ENCODE measurements at regions not wholly inside any gene's neighbourhood (a gene's known extent, or its start where the extent isn't known, plus 50 kb on each side); places are given as distances from the start of the nearest gene placed in this dataset.

DNA sequence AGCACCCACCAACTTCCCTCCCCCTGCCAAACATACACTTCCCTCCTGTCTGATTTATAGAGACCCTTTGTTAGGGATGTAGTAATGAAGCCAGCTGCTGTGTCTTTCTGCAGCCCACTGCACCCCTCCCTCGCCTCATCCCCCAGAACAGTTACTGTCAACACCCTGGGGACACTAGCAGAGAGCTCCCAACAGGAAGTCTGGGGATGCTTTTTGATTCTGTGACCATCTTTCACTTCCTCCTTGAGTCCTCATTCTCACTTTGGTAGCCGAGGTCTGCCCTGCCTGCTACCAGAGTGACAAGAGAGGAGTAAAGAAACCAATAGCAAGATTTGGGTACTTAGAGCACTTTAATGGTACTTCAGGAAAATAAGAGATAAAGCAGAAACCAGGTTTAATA lies 201.6 kb downstream of the SATB1 start:
- H4K20me1 ChIP-seq (ENCODE audit: control insufficient read depth, extremely low read depth, insufficient read depth, low read length): no peaks in the 10 kb centered on the region
- DNase-seq (ENCODE audit: low read depth, low spot score) (no peak), FAIRE-seq (no peak)
- no peaks in the 10 kb centered on the region for H3K36me3 ChIP-seq (ENCODE audit: control insufficient read depth in 2 of 2, extremely low read depth in 1 of 2, insufficient read depth in 2 of 2, low read length in 2 of 2)
- H3K27ac ChIP-seq (ENCODE audit: control insufficient read depth, insufficient read depth, low read length): no peak overlapping the region
- TF ChIP-seq EZH2 (IDR thresholded peaks at IDR 0.05; ENCODE audit: low read length): no peak
- TF ChIP-seq, protein P1, sequence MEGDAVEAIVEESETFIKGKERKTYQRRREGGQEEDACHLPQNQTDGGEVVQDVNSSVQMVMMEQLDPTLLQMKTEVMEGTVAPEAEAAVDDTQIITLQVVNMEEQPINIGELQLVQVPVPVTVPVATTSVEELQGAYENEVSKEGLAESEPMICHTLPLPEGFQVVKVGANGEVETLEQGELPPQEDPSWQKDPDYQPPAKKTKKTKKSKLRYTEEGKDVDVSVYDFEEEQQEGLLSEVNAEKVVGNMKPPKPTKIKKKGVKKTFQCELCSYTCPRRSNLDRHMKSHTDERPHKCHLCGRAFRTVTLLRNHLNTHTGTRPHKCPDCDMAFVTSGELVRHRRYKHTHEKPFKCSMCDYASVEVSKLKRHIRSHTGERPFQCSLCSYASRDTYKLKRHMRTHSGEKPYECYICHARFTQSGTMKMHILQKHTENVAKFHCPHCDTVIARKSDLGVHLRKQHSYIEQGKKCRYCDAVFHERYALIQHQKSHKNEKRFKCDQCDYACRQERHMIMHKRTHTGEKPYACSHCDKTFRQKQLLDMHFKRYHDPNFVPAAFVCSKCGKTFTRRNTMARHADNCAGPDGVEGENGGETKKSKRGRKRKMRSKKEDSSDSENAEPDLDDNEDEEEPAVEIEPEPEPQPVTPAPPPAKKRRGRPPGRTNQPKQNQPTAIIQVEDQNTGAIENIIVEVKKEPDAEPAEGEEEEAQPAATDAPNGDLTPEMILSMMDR (optimal IDR thresholded peaks at IDR 0.05 in 1 of 3, IDR thresholded peaks at IDR 0.05 in 1 of 3, conservative IDR thresholded peaks at IDR 0.05 in 1 of 3; ENCODE audit: extremely low read depth in 1 of 3, insufficient read depth in 2 of 3, low read length in 3 of 3): no peak
- no peaks in the 10 kb centered on the region for H3K9me3 ChIP-seq (ENCODE audit: control insufficient read depth, low read depth, low read length)
- H3K4me3 ChIP-seq (ENCODE audit: control insufficient read depth in 2 of 3, extremely low read depth in 1 of 3, insufficient read depth in 2 of 3, low read depth in 1 of 3, low read length in 3 of 3): no peak overlapping the region
- H3K27me3 ChIP-seq (ENCODE audit: control insufficient read depth, extremely low read depth, insufficient read depth, low read length): no peaks in the 10 kb centered on the region
- no peaks in the 10 kb centered on the region for H3K9me1 ChIP-seq (ENCODE audit: control insufficient read depth, extremely low read depth, insufficient read depth, low read length)
- no peaks in the 10 kb centered on the region for H3K4me1 ChIP-seq (ENCODE audit: control insufficient read depth, extremely low read depth, insufficient read depth, low read length)
- H3K9ac ChIP-seq (ENCODE audit: control insufficient read depth, extremely low read depth, insufficient read depth, low read length): no peak overlapping the region
- dilution Hi-C loops (cut with MboI; ENCODE audit: extremely low pct_ligation_motif_present, low sequenced_read_pairs): no loop called here
- no peak overlapping the region for H3K4me2 ChIP-seq (ENCODE audit: control insufficient read depth, extremely low read depth, insufficient read depth, low read depth, low read length)
- no peaks in the 10 kb centered on the region for H3K79me2 ChIP-seq (ENCODE audit: control insufficient read depth, insufficient read depth, low read length)
- H2AFZ ChIP-seq (ENCODE audit: control insufficient read depth, low read length): no peak overlapping the region

DNA sequence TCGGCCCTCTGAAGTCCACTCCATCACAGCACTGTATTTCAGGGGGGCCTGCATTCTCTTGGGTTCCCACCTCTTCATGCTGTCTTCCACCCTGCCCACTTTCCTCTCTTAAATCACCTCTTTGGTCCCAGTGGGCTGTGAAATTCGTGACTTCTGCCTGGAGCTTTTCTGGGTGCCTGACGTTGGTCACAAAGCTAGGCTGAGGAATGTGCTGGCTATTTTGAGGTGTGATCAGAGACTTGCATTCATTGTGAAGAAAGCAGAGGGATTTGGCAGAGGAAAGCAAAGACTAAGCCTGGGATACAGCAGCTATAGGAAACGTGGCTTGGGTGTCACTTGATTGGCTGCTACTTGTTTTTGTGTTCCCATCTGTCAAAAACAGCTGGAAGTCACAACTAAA lies 202.5 kb downstream of the SATB1 start:
- TF ChIP-seq EZH2 (IDR thresholded peaks at IDR 0.05; ENCODE audit: low read length): no peak
- TF ChIP-seq, protein P1 (optimal IDR thresholded peaks at IDR 0.05 in 1 of 3, IDR thresholded peaks at IDR 0.05 in 1 of 3, conservative IDR thresholded peaks at IDR 0.05 in 1 of 3; ENCODE audit: extremely low read depth in 1 of 3, insufficient read depth in 2 of 3, low read length in 3 of 3): no peak
- Histone ChIP-seq H3K27me3 (ENCODE audit: control insufficient read depth, extremely low read depth, insufficient read depth, low read length) (no peaks in the 10 kb centered on the region), H3K36me3 (ENCODE audit: control insufficient read depth in 2 of 2, extremely low read depth in 1 of 2, insufficient read depth in 2 of 2, low read length in 2 of 2) (no peaks in the 10 kb centered on the region), H3K27ac (ENCODE audit: control insufficient read depth, insufficient read depth, low read length) (no peak overlapping the region), H3K4me3 (ENCODE audit: control insufficient read depth in 2 of 3, extremely low read depth in 1 of 3, insufficient read depth in 2 of 3, low read depth in 1 of 3, low read length in 3 of 3) (no peak overlapping the region), H3K9ac (ENCODE audit: control insufficient read depth, extremely low read depth, insufficient read depth, low read length) (no peak overlapping the region), H4K20me1 (ENCODE audit: control insufficient read depth, extremely low read depth, insufficient read depth, low read length) (no peaks in the 10 kb centered on the region), H3K9me1 (ENCODE audit: control insufficient read depth, extremely low read depth, insufficient read depth, low read length) (no peaks in the 10 kb centered on the region), H3K79me2 (ENCODE audit: control insufficient read depth, insufficient read depth, low read length) (no peaks in the 10 kb centered on the region), H2AFZ (ENCODE audit: control insufficient read depth, low read length) (no peak overlapping the region), H3K4me2 (ENCODE audit: control insufficient read depth, extremely low read depth, insufficient read depth, low read depth, low read length) (no peak overlapping the region), H3K4me1 (ENCODE audit: control insufficient read depth, extremely low read depth, insufficient read depth, low read length) (no peaks in the 10 kb centered on the region), H3K9me3 (ENCODE audit: control insufficient read depth, low read depth, low read length) (no peaks in the 10 kb centered on the region)
- DNase-seq (ENCODE audit: low read depth, low spot score) (no peak), FAIRE-seq (no peak)
- dilution Hi-C loops (cut with MboI; ENCODE audit: extremely low pct_ligation_motif_present, low sequenced_read_pairs): no loop called here
